DLD1 (cell line): ENCODE measurements at regions not wholly inside any gene's neighbourhood (a gene's known extent, or its start where the extent isn't known, plus 50 kb on each side); places are given as distances from the start of the nearest gene placed in this dataset.

Source experiments
- in situ Hi-C: cut with HindIII; loops from 2 replicates; pipeline ENCODE4 v1.10.0; 2017; ENCODE audit warnings: low sequenced_read_pairs

GRCh38 chr20:52420805-52421204 is 229.2 kb upstream of the ZFP64 start:
- in situ Hi-C loops = no loop called here

- in situ Hi-C loops = no loop called here
Observed at GRCh38 chr20:52419205-52419604, 227.6 kb upstream of the ZFP64 start.

- in situ Hi-C loops = no loop called here
Observed at GRCh38 chr20:52416953-52417352, 225.4 kb upstream of the ZFP64 start.

- in situ Hi-C loops = no loop called here
Observed at GRCh38 chr20:52411611-52412010, 220.0 kb upstream of the ZFP64 start.

GRCh38 chr20:52410731-52411234 is 219.2 kb upstream of the ZFP64 start:
- in situ Hi-C loops = no loop called here

- in situ Hi-C loops = no loop called here
Observed at GRCh38 chr20:52410182-52410647, 218.6 kb upstream of the ZFP64 start.

- in situ Hi-C loops = no loop called here
Observed at GRCh38 chr20:52405986-52406385, 214.4 kb upstream of the ZFP64 start.

- in situ Hi-C loops = no loop called here
Observed at GRCh38 chr20:52405417-52405816, 213.8 kb upstream of the ZFP64 start.

- in situ Hi-C loops = no loop called here
Observed at GRCh38 chr20:52404671-52405070, 213.1 kb upstream of the ZFP64 start.

- in situ Hi-C loops = no loop called here
Observed at GRCh38 chr20:52402950-52403349, 211.4 kb upstream of the ZFP64 start.

GRCh38 chr20:52402514-52402913 is 210.9 kb upstream of the ZFP64 start:
- in situ Hi-C loops = no loop called here

- in situ Hi-C loops = no loop called here
Observed at GRCh38 chr20:52401431-52401830, 209.9 kb upstream of the ZFP64 start.

GRCh38 chr20:52399352-52399751 is 207.8 kb upstream of the ZFP64 start:
- in situ Hi-C loops = no loop called here

GRCh38 chr20:52389606-52390005 is 198.0 kb upstream of the ZFP64 start:
- in situ Hi-C loops = no loop called here

GRCh38 chr20:52383995-52384621 is 192.5 kb upstream of the ZFP64 start:
- in situ Hi-C loops = no loop called here

- in situ Hi-C loops = no loop called here
Observed at GRCh38 chr20:52382933-52383332, 191.4 kb upstream of the ZFP64 start.

- in situ Hi-C loops = no loop called here
Observed at GRCh38 chr20:52379723-52380336, 188.3 kb upstream of the ZFP64 start.

GRCh38 chr20:52372169-52372568 is 180.6 kb upstream of the ZFP64 start:
- in situ Hi-C loops = no loop called here

GRCh38 chr20:52365688-52366087 is 174.1 kb upstream of the ZFP64 start:
- in situ Hi-C loops = no loop called here

GRCh38 chr20:52364405-52364804 is 172.8 kb upstream of the ZFP64 start:
- in situ Hi-C loops = no loop called here

GRCh38 chr20:52361650-52362049 is 170.1 kb upstream of the ZFP64 start:
- in situ Hi-C loops = no loop called here

- in situ Hi-C loops = no loop called here
Observed at GRCh38 chr20:52349806-52350205, 158.2 kb upstream of the ZFP64 start.

GRCh38 chr20:52348434-52348833 is 156.9 kb upstream of the ZFP64 start:
- in situ Hi-C loops = no loop called here
